CD4-positive, alpha-beta memory T cell (primary cell): ENCODE measurements at regions not wholly inside any gene's neighbourhood (a gene's known extent, or its start where the extent isn't known, plus 50 kb on each side); places are given as distances from the start of the nearest gene placed in this dataset.

ENCODE experiments used
- CTCF ChIA-PET: fragments of 350-600 bp; sonication (Branson Sonifier 250); formaldehyde crosslinking; loops from one replicate; lab custom pipeline; 2021; ENCODE audit warnings: inconsistent platforms; ENCODE audit not compliant: partially characterized antibody; lab: Charles Lee
- POLR2A ChIA-PET: fragments of 350-600 bp; sonication (Branson Sonifier 250); formaldehyde crosslinking; loops from one replicate; lab custom pipeline; 2021; ENCODE audit not compliant: partially characterized antibody; lab: Charles Lee
- DNase-seq, 5 donors: peaks; one replicate each; pipeline versions ENCODE4 v3.0.0 to v3.0.0-alpha.2; 2020 to 2022; ENCODE audit warnings: mixed read lengths in 1 of 5
- H3K27ac ChIP-seq: one replicate; pipeline ENCODE4 v1.7.0; 2013; ENCODE audit warnings: low read depth, low read length
- H3K27me3 ChIP-seq: 2 replicates; pipeline ENCODE4 v1.7.0; 2013; ENCODE audit warnings: mild to moderate bottlenecking, low read length, moderate library complexity; ENCODE audit not compliant: insufficient read depth
- H3K36me3 ChIP-seq: 2 replicates; pipeline ENCODE4 v1.7.0; 2013; ENCODE audit warnings: mild to moderate bottlenecking, low read length, moderate library complexity; ENCODE audit not compliant: insufficient read depth
- H3K4me1 ChIP-seq: 2 replicates; pipeline ENCODE4 v1.7.0; 2013; ENCODE audit warnings: mild to moderate bottlenecking, low read length, moderate library complexity; ENCODE audit not compliant: insufficient read depth
- H3K4me3 ChIP-seq, 2 donors: one replicate each; pipeline ENCODE4 v1.7.0; 2013; ENCODE audit warnings: low read length in 2 of 2, mild to moderate bottlenecking in 1 of 2
- H3K9me3 ChIP-seq, 2 donors: one replicate each; pipeline ENCODE4 v1.7.0; 2013; ENCODE audit warnings: low read length in 2 of 2, control low read depth in 1 of 2; ENCODE audit not compliant: control insufficient read depth in 1 of 2
- H3K27ac Mint-ChIP-seq, 7 donors: one replicate each; pipeline ENCODE4 v1.8.0; 2020 to 2021; ENCODE audit warnings: mixed read lengths in 7 of 7, mild to moderate bottlenecking in 6 of 7, inconsistent platforms in 3 of 7, moderate library complexity in 3 of 7
- H3K27me3 Mint-ChIP-seq, 2 donors: one replicate each; pipeline ENCODE4 v1.8.0; 2020 to 2021; ENCODE audit warnings: mixed read lengths in 2 of 2
- H3K36me3 Mint-ChIP-seq, 2 donors: one replicate each; pipeline ENCODE4 v1.8.0; 2020 to 2021; ENCODE audit warnings: mixed read lengths in 2 of 2, inconsistent platforms in 1 of 2, mild to moderate bottlenecking in 1 of 2
- H3K4me1 Mint-ChIP-seq, 4 donors: one replicate each; pipeline ENCODE4 v1.8.0; 2020 to 2021; ENCODE audit warnings: mixed read lengths in 4 of 4, mild to moderate bottlenecking in 1 of 4
- H3K4me3 Mint-ChIP-seq, 8 donors: one replicate each; pipeline ENCODE4 v1.8.0; 2020 to 2021; ENCODE audit warnings: mixed read lengths in 8 of 8, mild to moderate bottlenecking in 7 of 8, moderate library complexity in 6 of 8, inconsistent platforms in 3 of 8
- H3K9me3 Mint-ChIP-seq, 8 donors: one replicate each; pipeline ENCODE4 v1.8.0; 2020 to 2021; ENCODE audit warnings: mixed read lengths in 8 of 8, mild to moderate bottlenecking in 5 of 8, inconsistent platforms in 3 of 8, moderate library complexity in 1 of 8
- intact Hi-C: fragments of 100-400 bp; cut with micrococcal nuclease; formaldehyde crosslinking; loops from one replicate; pipeline ENCODE4 v1.15.1; 2023

GRCh38 chr11:95442531-95443050 lies 211.6 kb upstream of the SESN3 start:
- Histone ChIP-seq H3K4me1 (peaks cover 12% of the 10 kb centered on the region), H3K36me3 (no peaks in the 10 kb centered on the region), H3K9me3 (no peaks in the 10 kb centered on the region), H3K27ac (no peak overlapping the region), H3K27me3 (no peaks in the 10 kb centered on the region), H3K4me3 (no peak overlapping the region)
- ChIA-PET CTCF (no interaction called here), POLR2A (no interaction called here)
- Mint-ChIP-seq H3K9me3 (peaks cover 0 to 5% (median 1%) of the 10 kb centered on the region in 8 donors), H3K4me1 (peaks cover 5 to 25% (median 20%) of the 10 kb centered on the region in 4 donors), H3K36me3 (no peaks in the 10 kb centered on the region), H3K27ac (peak overlapping the region in 4 of 7 donors; percentile 5 to 63 (median 28)), H3K27me3 (no peaks in the 10 kb centered on the region), H3K4me3 (peak overlapping the region in 1 of 8 donors; percentile 49)
- DNase-seq, result no peak
- intact Hi-C loops, result loop anchor here (5.0 kb wide), 1 partner anchor 210 kb away; the partner anchor contains the start of gene SESN3

- Histone ChIP-seq H3K4me1 (peaks cover 4% of the 10 kb centered on the region), H3K27ac (no peak overlapping the region), H3K9me3 (no peaks in the 10 kb centered on the region), H3K36me3 (no peaks in the 10 kb centered on the region), H3K4me3 (no peak overlapping the region), H3K27me3 (no peaks in the 10 kb centered on the region)
- Mint-ChIP-seq H3K27ac (no peak overlapping the region), H3K27me3 (no peaks in the 10 kb centered on the region), H3K4me3 (peak overlapping the region in 1 of 8 donors; percentile 15), H3K9me3 (peaks cover 0 to 2% (median 0%) of the 10 kb centered on the region in 8 donors), H3K4me1 (peaks cover 6 to 10% (median 8%) of the 10 kb centered on the region in 4 donors), H3K36me3 (no peaks in the 10 kb centered on the region)
- POLR2A ChIA-PET, result no interaction called here
- CTCF ChIA-PET, result interaction anchor here (1.4 kb wide), 1 partner anchor 13 kb away, joined by 3 read pairs; no protein-coding TSS in a partner anchor
- intact Hi-C loops, result no loop called here
- DNase-seq, result no peak
These were observed 204.8 kb upstream of the SESN3 start for GRCh38 chr11:95435628-95436353.

- no peaks in the 10 kb centered on the region for H3K9me3 ChIP-seq
- Mint-ChIP-seq H3K4me1 (peaks cover 6 to 10% (median 8%) of the 10 kb centered on the region in 4 donors), H3K27ac (no peak overlapping the region), H3K27me3 (no peaks in the 10 kb centered on the region), H3K36me3 (no peaks in the 10 kb centered on the region), H3K4me3 (no peak overlapping the region), H3K9me3 (peaks cover 0 to 2% (median 0%) of the 10 kb centered on the region in 8 donors)
- no peak overlapping the region for H3K27ac ChIP-seq
- ChIA-PET CTCF (interaction anchor here (1.4 to 1.7 kb wide), 2 partner anchors 12 to 17 kb away, joined by 3 read pairs; no protein-coding TSS in a partner anchor), POLR2A (interaction anchor here (1.4 kb wide), 1 partner anchor 9 kb away, joined by 4 read pairs; no protein-coding TSS in a partner anchor)
- intact Hi-C loops, result no loop called here
- peaks cover 4% of the 10 kb centered on the region for H3K4me1 ChIP-seq
- H3K27me3 ChIP-seq, result no peaks in the 10 kb centered on the region
- DNase-seq, result no peak
- H3K4me3 ChIP-seq, result no peak overlapping the region
- H3K36me3 ChIP-seq, result no peaks in the 10 kb centered on the region
These were observed 204.2 kb upstream of the SESN3 start for GRCh38 chr11:95435192-95435591.

GRCh38 chr11:95434489-95435057 lies 203.6 kb upstream of the SESN3 start:
- no peaks in the 10 kb centered on the region for H3K27me3 ChIP-seq
- no peak overlapping the region for H3K27ac ChIP-seq
- H3K36me3 ChIP-seq, result no peaks in the 10 kb centered on the region
- no peak overlapping the region for H3K4me3 Mint-ChIP-seq
- CTCF ChIA-PET, result interaction anchor here (1.4 to 1.7 kb wide), 2 partner anchors 12 to 17 kb away, joined by 3 read pairs; no protein-coding TSS in a partner anchor
- H3K27ac Mint-ChIP-seq, result peak overlapping the region in 1 of 7 donors; percentile 74
- peaks cover 0 to 2% (median 0%) of the 10 kb centered on the region in 8 donors for H3K9me3 Mint-ChIP-seq
- DNase-seq, result no peak
- H3K36me3 Mint-ChIP-seq, result no peaks in the 10 kb centered on the region
- peaks cover 4% of the 10 kb centered on the region for H3K4me1 ChIP-seq
- no peak overlapping the region for H3K4me3 ChIP-seq
- peaks cover 6 to 10% (median 8%) of the 10 kb centered on the region in 4 donors for H3K4me1 Mint-ChIP-seq
- POLR2A ChIA-PET, result interaction anchor here (1.4 kb wide), 1 partner anchor 10 kb away, joined by 4 read pairs; no protein-coding TSS in a partner anchor
- intact Hi-C loops, result no loop called here
- no peaks in the 10 kb centered on the region for H3K27me3 Mint-ChIP-seq
- no peaks in the 10 kb centered on the region for H3K9me3 ChIP-seq

- intact Hi-C loops, result no loop called here
- no peaks in the 10 kb centered on the region for H3K27me3 Mint-ChIP-seq
- Histone ChIP-seq H3K4me1 (peaks cover 4% of the 10 kb centered on the region), H3K9me3 (no peaks in the 10 kb centered on the region), H3K27me3 (no peaks in the 10 kb centered on the region), H3K4me3 (no peak overlapping the region), H3K27ac (no peak overlapping the region), H3K36me3 (no peaks in the 10 kb centered on the region)
- ChIA-PET POLR2A (interaction anchor here (1.4 kb wide), 1 partner anchor 10 kb away, joined by 4 read pairs; no protein-coding TSS in a partner anchor), CTCF (interaction anchor here (1.7 kb wide), 1 partner anchor 16 kb away, joined by 3 read pairs; no protein-coding TSS in a partner anchor)
- H3K36me3 Mint-ChIP-seq, result no peaks in the 10 kb centered on the region
- H3K4me1 Mint-ChIP-seq, result peaks cover 6 to 10% (median 8%) of the 10 kb centered on the region in 4 donors
- no peak overlapping the region for H3K27ac Mint-ChIP-seq
- DNase-seq, result no peak
- peaks cover 0 to 2% (median 0%) of the 10 kb centered on the region in 8 donors for H3K9me3 Mint-ChIP-seq
- H3K4me3 Mint-ChIP-seq, result no peak overlapping the region
These were observed 203.0 kb upstream of the SESN3 start for GRCh38 chr11:95434009-95434408.

GRCh38 chr11:95432714-95433503 lies 201.9 kb upstream of the SESN3 start:
- Mint-ChIP-seq H3K4me1 (peaks cover 6 to 10% (median 8%) of the 10 kb centered on the region in 4 donors), H3K4me3 (no peak overlapping the region), H3K27me3 (no peaks in the 10 kb centered on the region), H3K27ac (no peak overlapping the region), H3K36me3 (no peaks in the 10 kb centered on the region), H3K9me3 (peaks cover 0 to 2% (median 0%) of the 10 kb centered on the region in 8 donors)
- DNase-seq, result no peak
- Histone ChIP-seq H3K4me1 (peaks cover 4% of the 10 kb centered on the region), H3K27me3 (no peaks in the 10 kb centered on the region), H3K4me3 (no peak overlapping the region), H3K36me3 (no peaks in the 10 kb centered on the region), H3K27ac (no peak overlapping the region), H3K9me3 (no peaks in the 10 kb centered on the region)
- ChIA-PET CTCF (no interaction called here), POLR2A (no interaction called here)
- intact Hi-C loops, result no loop called here
